LNCAP (cell line): ENCODE measurements at regions not wholly inside any gene's neighbourhood (a gene's known extent, or its start where the extent isn't known, plus 50 kb on each side); places are given as distances from the start of the nearest gene placed in this dataset.

Experiments used
- CTCF ChIP-seq: fragments of 450-650 bp; IDR thresholded peaks from 2 replicates; pipeline ENCODE4 v1.5.1; 2017; ENCODE audit warnings: mild to moderate bottlenecking

GRCh38 chr2:7857904-7858303, 824.0 kb upstream of the ID2 start:
- TF ChIP-seq CTCF: no peak

- no peak for TF ChIP-seq CTCF
Observed at GRCh38 chr2:7858624-7859023, 823.2 kb upstream of the ID2 start.

- TF ChIP-seq CTCF: no peak
Observed at GRCh38 chr2:7860693-7861092, 821.2 kb upstream of the ID2 start.

- no peak for TF ChIP-seq CTCF
Observed at GRCh38 chr2:7861910-7862702, 819.8 kb upstream of the ID2 start.

GRCh38 chr2:7866104-7866503, 815.8 kb upstream of the ID2 start:
- TF ChIP-seq CTCF: no peak

GRCh38 chr2:7866825-7867224, 815.0 kb upstream of the ID2 start:
- no peak for TF ChIP-seq CTCF

- no peak for TF ChIP-seq CTCF
Observed at GRCh38 chr2:7867867-7868266, 814.0 kb upstream of the ID2 start.

GRCh38 chr2:7868836-7869235, 813.0 kb upstream of the ID2 start:
- TF ChIP-seq CTCF: no peak
